Non-pigmented ciliary epithelial cell (primary cell): ENCODE measurements at regions not wholly inside any gene's neighbourhood (a gene's known extent, or its start where the extent isn't known, plus 50 kb on each side); places are given as distances from the start of the nearest gene placed in this dataset.
A peak's percentile ranks its signal among the peaks of the same experiment; 100 is the strongest.

Experiments used
- DNase-seq: peaks from one replicate; pipeline ENCODE4 v3.0.0-alpha.2; 2010; ENCODE audit warnings: low read depth

GRCh38 chr21:15241997-15242736 lies 177.4 kb upstream of the NRIP1 start:
- DNase-seq = no peak

GRCh38 chr21:15242906-15243305 lies 178.1 kb upstream of the NRIP1 start:
- DNase-seq = no peak

- DNase-seq = no peak
Measured at GRCh38 chr21:15243406-15243805, 178.6 kb upstream of the NRIP1 start.

- DNase-seq = no peak
Measured at GRCh38 chr21:15247613-15248012, 182.8 kb upstream of the NRIP1 start.

GRCh38 chr21:15249285-15249993 lies 184.6 kb upstream of the NRIP1 start:
- no peak for DNase-seq

- peak; percentile 31 for DNase-seq
Measured at GRCh38 chr21:15250384-15250783, 185.6 kb upstream of the NRIP1 start.

- DNase-seq = no peak
Measured at GRCh38 chr21:15252431-15252830, 187.6 kb upstream of the NRIP1 start.

GRCh38 chr21:15254111-15254510 lies 189.3 kb upstream of the NRIP1 start:
- no peak for DNase-seq

GRCh38 chr21:15255261-15255660 lies 190.5 kb upstream of the NRIP1 start:
- no peak for DNase-seq

GRCh38 chr21:15255763-15256162 lies 191.0 kb upstream of the NRIP1 start:
- no peak for DNase-seq

- no peak for DNase-seq
Measured at GRCh38 chr21:15256996-15257395, 192.2 kb upstream of the NRIP1 start.

GRCh38 chr21:15257646-15258045 lies 192.8 kb upstream of the NRIP1 start:
- DNase-seq = no peak

- DNase-seq = no peak
Measured at GRCh38 chr21:15259824-15260223, 195.0 kb upstream of the NRIP1 start.

GRCh38 chr21:15260604-15261003 lies 195.8 kb upstream of the NRIP1 start:
- no peak for DNase-seq

GRCh38 chr21:15264084-15264665 lies 199.4 kb upstream of the NRIP1 start:
- no peak for DNase-seq

GRCh38 chr21:15272171-15272570 lies 207.4 kb upstream of the NRIP1 start:
- DNase-seq = no peak

- no peak for DNase-seq
Measured at GRCh38 chr21:15272591-15272990, 207.8 kb upstream of the NRIP1 start.

GRCh38 chr21:15273244-15273643 lies 208.4 kb upstream of the NRIP1 start:
- DNase-seq = no peak

- DNase-seq = no peak
Measured at GRCh38 chr21:15274701-15275485, 210.1 kb upstream of the NRIP1 start.

GRCh38 chr21:15275615-15276235 lies 210.9 kb upstream of the NRIP1 start:
- no peak for DNase-seq

- DNase-seq = no peak
Measured at GRCh38 chr21:15276243-15276642, 211.4 kb upstream of the NRIP1 start.

- no peak for DNase-seq
Measured at GRCh38 chr21:15277466-15277865, 212.7 kb upstream of the NRIP1 start.
